ENCODE measurements at regions not wholly inside any gene's neighbourhood (a gene's known extent, or its start where the extent isn't known, plus 50 kb on each side); places are given as distances from the start of the nearest gene placed in this dataset.

DNA sequence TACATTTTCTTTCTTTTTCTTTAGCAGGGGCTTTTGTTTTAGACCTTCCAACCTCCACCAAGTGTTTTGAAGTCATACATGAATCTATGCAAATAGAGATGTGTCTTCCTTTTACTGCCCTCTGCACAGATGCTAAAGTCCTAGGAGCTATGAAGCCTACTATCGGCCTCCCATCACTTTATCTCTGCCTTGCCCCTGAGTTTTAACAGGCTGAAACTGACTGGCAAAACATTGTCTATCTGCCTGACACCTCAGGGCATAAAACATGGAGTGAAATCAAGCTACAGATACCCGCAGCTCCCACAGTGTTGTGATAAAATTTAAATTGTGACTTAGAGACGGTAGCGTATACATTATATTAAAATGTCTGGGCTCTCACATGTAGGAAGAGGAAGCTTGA lies 604.6 kb upstream of the C9orf72 start:
- H3K36me3 ChIP-seq = no peaks in the 10 kb centered on the region
- intact Hi-C loops (cut with DNase I) = no loop called here
- no peaks in the 10 kb centered on the region for H3K4me1 ChIP-seq
- no peaks in the 10 kb centered on the region for H3K27me3 ChIP-seq
- H3K4me3 ChIP-seq = no peak overlapping the region
- 82% methylated on average over 4 of the region's 4 CpGs for WGBS
- H3K27ac ChIP-seq (replicated peaks in 1 of 4) = no peak overlapping the region
- DNase-seq (ENCODE audit: extremely low spot score) = no peak
- H3K9me3 ChIP-seq = peaks cover 0 to 6% (median 0%) of the 10 kb centered on the region in 4 donors
- TF ChIP-seq POLR2A (IDR thresholded peaks at IDR 0.05; ENCODE audit: low read depth) (no peak), EP300 (IDR thresholded peaks at IDR 0.05) (no peak), POLR2AphosphoS5 (IDR thresholded peaks at IDR 0.05) (no peak)
- TF ChIP-seq, protein P1, sequence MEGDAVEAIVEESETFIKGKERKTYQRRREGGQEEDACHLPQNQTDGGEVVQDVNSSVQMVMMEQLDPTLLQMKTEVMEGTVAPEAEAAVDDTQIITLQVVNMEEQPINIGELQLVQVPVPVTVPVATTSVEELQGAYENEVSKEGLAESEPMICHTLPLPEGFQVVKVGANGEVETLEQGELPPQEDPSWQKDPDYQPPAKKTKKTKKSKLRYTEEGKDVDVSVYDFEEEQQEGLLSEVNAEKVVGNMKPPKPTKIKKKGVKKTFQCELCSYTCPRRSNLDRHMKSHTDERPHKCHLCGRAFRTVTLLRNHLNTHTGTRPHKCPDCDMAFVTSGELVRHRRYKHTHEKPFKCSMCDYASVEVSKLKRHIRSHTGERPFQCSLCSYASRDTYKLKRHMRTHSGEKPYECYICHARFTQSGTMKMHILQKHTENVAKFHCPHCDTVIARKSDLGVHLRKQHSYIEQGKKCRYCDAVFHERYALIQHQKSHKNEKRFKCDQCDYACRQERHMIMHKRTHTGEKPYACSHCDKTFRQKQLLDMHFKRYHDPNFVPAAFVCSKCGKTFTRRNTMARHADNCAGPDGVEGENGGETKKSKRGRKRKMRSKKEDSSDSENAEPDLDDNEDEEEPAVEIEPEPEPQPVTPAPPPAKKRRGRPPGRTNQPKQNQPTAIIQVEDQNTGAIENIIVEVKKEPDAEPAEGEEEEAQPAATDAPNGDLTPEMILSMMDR (IDR thresholded peaks at IDR 0.05) = no peak

DNA sequence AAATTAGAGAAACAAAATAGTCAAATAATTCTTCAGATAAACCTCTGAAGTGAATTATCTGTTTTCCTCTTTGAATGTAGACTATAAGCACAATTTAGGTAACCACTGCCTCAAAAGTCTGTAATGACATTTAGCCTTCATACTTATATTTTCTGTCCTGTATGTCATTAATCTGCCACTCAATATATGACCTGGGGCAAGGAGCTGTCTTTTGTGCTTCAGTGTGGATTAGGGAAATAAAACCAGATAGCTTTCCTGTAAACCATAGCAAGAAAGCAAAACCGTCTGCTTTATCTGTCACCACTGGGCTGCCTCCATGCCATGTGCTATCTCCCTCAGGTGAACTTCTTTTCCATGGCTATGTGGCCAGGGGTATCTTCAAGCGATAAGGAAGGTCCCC lies 606.6 kb upstream of the C9orf72 start:
- Histone ChIP-seq H3K36me3 (no peaks in the 10 kb centered on the region), H3K4me1 (no peaks in the 10 kb centered on the region), H3K9me3 (peaks cover 0 to 6% (median 0%) of the 10 kb centered on the region in 4 donors), H3K4me3 (no peak overlapping the region), H3K27me3 (no peaks in the 10 kb centered on the region), H3K27ac (replicated peaks in 1 of 4) (no peak overlapping the region)
- 75% methylated on average over 2 of the region's 2 CpGs for WGBS
- DNase-seq (ENCODE audit: extremely low spot score) = no peak
- TF ChIP-seq EP300 (IDR thresholded peaks at IDR 0.05) = no peak
- TF ChIP-seq, protein P1 (IDR thresholded peaks at IDR 0.05) = no peak
- TF ChIP-seq POLR2A (IDR thresholded peaks at IDR 0.05; ENCODE audit: low read depth) = no peak
- no peak for TF ChIP-seq POLR2AphosphoS5 (IDR thresholded peaks at IDR 0.05)
- intact Hi-C loops (cut with DNase I) = no loop called here

DNA sequence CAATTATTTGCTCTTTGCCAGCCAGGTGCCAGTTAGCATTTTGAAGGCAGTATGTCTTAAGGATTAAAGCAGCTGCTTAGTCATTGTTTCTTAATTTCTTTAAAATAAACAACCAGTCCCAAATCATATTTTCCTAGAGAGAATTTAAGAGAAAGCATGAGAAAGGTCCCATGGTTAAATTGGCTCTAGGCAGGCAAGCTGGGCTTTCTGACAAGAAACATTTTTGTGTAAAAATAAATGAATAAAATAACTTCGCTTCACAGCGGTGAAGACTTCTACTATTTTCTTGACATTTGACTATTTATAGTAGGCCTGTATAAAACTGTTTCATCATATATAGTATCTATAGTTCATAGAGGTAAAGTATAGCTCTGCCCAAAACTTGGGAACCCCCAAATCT lies 617.7 kb upstream of the C9orf72 start:
- no peak overlapping the region for H3K27ac ChIP-seq (replicated peaks in 1 of 4)
- DNase-seq (ENCODE audit: extremely low spot score) = no peak
- no peak overlapping the region for H3K4me3 ChIP-seq
- no peaks in the 10 kb centered on the region for H3K4me1 ChIP-seq
- TF ChIP-seq POLR2AphosphoS5 (IDR thresholded peaks at IDR 0.05) (no peak), POLR2A (IDR thresholded peaks at IDR 0.05; ENCODE audit: low read depth) (no peak), EP300 (IDR thresholded peaks at IDR 0.05) (no peak)
- TF ChIP-seq, protein P1 (IDR thresholded peaks at IDR 0.05) = no peak
- 67% methylated on average over 2 of the region's 2 CpGs for WGBS
- H3K36me3 ChIP-seq = no peaks in the 10 kb centered on the region
- intact Hi-C loops (cut with DNase I) = no loop called here
- H3K9me3 ChIP-seq = no peaks in the 10 kb centered on the region
- H3K27me3 ChIP-seq = no peaks in the 10 kb centered on the region

DNA sequence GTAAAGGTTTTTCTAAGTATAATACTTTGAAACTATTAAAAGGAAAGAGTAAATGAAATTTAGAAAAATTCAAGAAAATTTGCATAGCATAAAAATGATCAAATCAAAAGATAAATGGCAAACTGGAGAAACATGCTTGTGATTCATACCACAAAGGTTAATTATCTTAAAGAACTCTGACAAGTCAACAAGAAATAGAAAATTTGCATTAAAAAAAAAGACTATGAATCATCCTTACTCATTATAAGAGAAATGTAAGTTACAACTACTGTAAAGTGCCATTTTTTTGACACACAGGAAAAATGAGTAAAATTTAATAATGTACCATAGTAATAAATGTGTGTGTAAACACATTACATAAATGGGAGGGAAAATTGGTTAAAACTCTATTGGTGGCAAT lies 624.4 kb upstream of the C9orf72 start:
- no peak overlapping the region for H3K4me3 ChIP-seq
- no peak overlapping the region for H3K27ac ChIP-seq (replicated peaks in 1 of 4)
- TF ChIP-seq, protein P1 (IDR thresholded peaks at IDR 0.05) = no peak
- no peak for TF ChIP-seq POLR2AphosphoS5 (IDR thresholded peaks at IDR 0.05)
- no peak for TF ChIP-seq POLR2A (IDR thresholded peaks at IDR 0.05; ENCODE audit: low read depth)
- TF ChIP-seq EP300 (IDR thresholded peaks at IDR 0.05) = no peak
- H3K4me1 ChIP-seq = no peaks in the 10 kb centered on the region
- no peaks in the 10 kb centered on the region for H3K36me3 ChIP-seq
- DNase-seq (ENCODE audit: extremely low spot score) = no peak
- H3K9me3 ChIP-seq = no peaks in the 10 kb centered on the region
- H3K27me3 ChIP-seq = no peaks in the 10 kb centered on the region
- intact Hi-C loops (cut with DNase I) = no loop called here

DNA sequence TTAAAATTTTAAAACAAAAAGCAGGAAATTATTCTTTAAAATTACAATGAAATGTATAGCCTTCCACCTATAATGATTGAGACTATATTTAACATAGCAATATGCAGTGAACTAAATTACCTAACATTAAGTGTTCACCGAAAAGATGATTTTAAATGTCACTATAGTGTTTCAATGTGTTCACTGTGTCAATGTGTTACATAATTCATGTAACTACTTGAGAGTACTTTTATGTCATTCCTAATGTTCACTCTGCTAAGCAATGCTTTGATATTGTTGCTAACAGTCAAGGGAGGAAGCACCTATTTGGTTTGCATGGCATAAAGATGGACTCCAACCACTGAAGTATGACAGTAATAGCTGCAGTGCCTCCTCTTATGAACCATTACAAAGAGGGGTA lies 629.8 kb upstream of the C9orf72 start:
- WGBS = 90% methylated on average over 1 of the region's 1 CpG
- peaks cover 0 to 20% (median 13%) of the 10 kb centered on the region in 4 donors for H3K4me1 ChIP-seq

More for the DNA sequence above, 629.8 kb upstream of the C9orf72 start:
- H3K36me3 ChIP-seq = no peaks in the 10 kb centered on the region
- TF ChIP-seq EP300 (IDR thresholded peaks at IDR 0.05) (no peak), POLR2A (IDR thresholded peaks at IDR 0.05; ENCODE audit: low read depth) (no peak), POLR2AphosphoS5 (IDR thresholded peaks at IDR 0.05) (no peak)
- TF ChIP-seq, protein P1 (IDR thresholded peaks at IDR 0.05) = no peak
- H3K27me3 ChIP-seq = no peaks in the 10 kb centered on the region
- DNase-seq (ENCODE audit: extremely low spot score) = no peak
- no peak overlapping the region for H3K27ac ChIP-seq (replicated peaks in 1 of 4)
- no peak overlapping the region for H3K4me3 ChIP-seq
- intact Hi-C loops (cut with DNase I) = no loop called here
- no peaks in the 10 kb centered on the region for H3K9me3 ChIP-seq

Data from esophagus muscularis mucosa (tissue), 4 donors.